K562 (cell line): ENCODE measurements at regions not wholly inside any gene's neighbourhood (a gene's known extent, or its start where the extent isn't known, plus 50 kb on each side); places are given as distances from the start of the nearest gene placed in this dataset.

Experiments used
- ILK ChIP-seq: fragments of 450-650 bp; IDR thresholded peaks from 2 replicates; pipeline ENCODE4 v1.6.1; 2016; ENCODE audit warnings: missing genetic modification characterization, low read depth, mild to moderate bottlenecking, missing compliant biosample characterization, moderate library complexity, borderline replicate concordance
- KLF10 ChIP-seq: fragments of 250-450 bp; sonication (Bioruptor Pico); IDR thresholded peaks from 2 replicates; pipeline ENCODE4 v1.6.1; 2021; ENCODE audit warnings: matching md5 sums
- POLR2AphosphoS5 ChIP-seq: IDR thresholded peaks from 2 replicates; pipeline ENCODE4 v1.6.1; 2011; ENCODE audit warnings: mild to moderate bottlenecking, low read depth, low read length, moderate library complexity; ENCODE audit not compliant: control insufficient read depth, insufficient read depth
- TF ChIP-seq, protein P1 (sequence below): sonication (generic); formaldehyde crosslinking; IDR thresholded peaks from 2 replicates; pipeline ENCODE4 v1.8.1; 2023; ENCODE audit warnings: mild to moderate bottlenecking, missing genetic modification reagents

DNA sequence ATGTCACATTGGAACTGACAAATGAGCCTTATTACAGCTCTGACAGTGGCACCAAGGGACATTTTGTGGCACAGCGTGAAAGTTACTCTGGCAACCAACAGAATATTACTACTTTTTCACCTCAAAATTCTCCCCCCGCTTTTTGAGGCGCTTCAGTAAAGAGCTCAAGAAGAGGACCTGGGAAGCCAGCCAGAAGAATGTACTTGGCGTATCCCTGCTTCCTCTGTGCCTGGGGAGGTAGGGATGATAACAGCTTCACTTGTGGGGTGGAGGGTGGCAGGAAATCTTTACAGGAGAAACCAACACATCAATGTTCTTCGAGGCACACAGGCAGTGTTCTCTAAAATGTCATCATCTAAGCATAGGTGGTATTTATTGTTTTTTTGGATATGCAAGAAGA is 624.1 kb downstream of the NR2F1-AS1 start:
- TF ChIP-seq, protein P1, sequence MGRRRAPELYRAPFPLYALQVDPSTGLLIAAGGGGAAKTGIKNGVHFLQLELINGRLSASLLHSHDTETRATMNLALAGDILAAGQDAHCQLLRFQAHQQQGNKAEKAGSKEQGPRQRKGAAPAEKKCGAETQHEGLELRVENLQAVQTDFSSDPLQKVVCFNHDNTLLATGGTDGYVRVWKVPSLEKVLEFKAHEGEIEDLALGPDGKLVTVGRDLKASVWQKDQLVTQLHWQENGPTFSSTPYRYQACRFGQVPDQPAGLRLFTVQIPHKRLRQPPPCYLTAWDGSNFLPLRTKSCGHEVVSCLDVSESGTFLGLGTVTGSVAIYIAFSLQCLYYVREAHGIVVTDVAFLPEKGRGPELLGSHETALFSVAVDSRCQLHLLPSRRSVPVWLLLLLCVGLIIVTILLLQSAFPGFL (CRISPR knock-in tag): no peak
- TF ChIP-seq ILK (tag) (no peak), KLF10 (CRISPR knock-in tag) (no peak), POLR2AphosphoS5 (no peak)
